GM19193 (cell line): ENCODE measurements at regions not wholly inside any gene's neighbourhood (a gene's known extent, or its start where the extent isn't known, plus 50 kb on each side); places are given as distances from the start of the nearest gene placed in this dataset.

Experiments
- POLR2A ChIP-seq: IDR thresholded peaks from 4 replicates; pipeline ENCODE4 v1.6.1; 2011; ENCODE audit not compliant: insufficient read depth, insufficient read length; ENCODE audit errors: extremely low read depth

- TF ChIP-seq POLR2A = no peak
These were observed 330.3 kb upstream of the ZNF32 start for GRCh38 chr10:43978936-43979335.

GRCh38 chr10:43978091-43978490, 329.4 kb upstream of the ZNF32 start:
- TF ChIP-seq POLR2A = no peak

- TF ChIP-seq POLR2A = no peak
These were observed 327.6 kb upstream of the ZNF32 start for GRCh38 chr10:43976292-43976691.

GRCh38 chr10:43973801-43974200, 325.1 kb upstream of the ZNF32 start:
- no peak for TF ChIP-seq POLR2A

- no peak for TF ChIP-seq POLR2A
These were observed 324.4 kb upstream of the ZNF32 start for GRCh38 chr10:43972976-43973647.

- TF ChIP-seq POLR2A = no peak
These were observed 323.3 kb upstream of the ZNF32 start for GRCh38 chr10:43971981-43972380.

- TF ChIP-seq POLR2A = no peak
These were observed 322.6 kb upstream of the ZNF32 start for GRCh38 chr10:43971306-43971705.

GRCh38 chr10:43970717-43971116, 322.0 kb upstream of the ZNF32 start:
- TF ChIP-seq POLR2A = no peak

GRCh38 chr10:43970018-43970698, 321.5 kb upstream of the ZNF32 start:
- no peak for TF ChIP-seq POLR2A

- no peak for TF ChIP-seq POLR2A
These were observed 320.8 kb upstream of the ZNF32 start for GRCh38 chr10:43969506-43969905.

- no peak for TF ChIP-seq POLR2A
These were observed 320.3 kb upstream of the ZNF32 start for GRCh38 chr10:43968961-43969360.

- TF ChIP-seq POLR2A = no peak
These were observed 319.4 kb upstream of the ZNF32 start for GRCh38 chr10:43968076-43968475.

GRCh38 chr10:43966571-43966965, 317.9 kb upstream of the ZNF32 start:
- no peak for TF ChIP-seq POLR2A

- TF ChIP-seq POLR2A = no peak
These were observed 317.4 kb upstream of the ZNF32 start for GRCh38 chr10:43965918-43966570.

GRCh38 chr10:43965033-43965917, 316.6 kb upstream of the ZNF32 start:
- TF ChIP-seq POLR2A = no peak

- no peak for TF ChIP-seq POLR2A
These were observed 315.8 kb upstream of the ZNF32 start for GRCh38 chr10:43964486-43964885.
